Liver (tissue), 3 donors: ENCODE measurements at regions not wholly inside any gene's neighbourhood (a gene's known extent, or its start where the extent isn't known, plus 50 kb on each side); places are given as distances from the start of the nearest gene placed in this dataset.

ENCODE experiments used
- GABPA ChIP-seq, 2 donors: IDR thresholded peaks in 1 of 2; conservative IDR thresholded peaks in 1 of 2; 2 replicates each; pipeline ENCODE4 v1.6.1; 2016; ENCODE audit warnings: antibody characterized with exemption in 2 of 2, mild to moderate bottlenecking in 1 of 2, moderate library complexity in 1 of 2
- RAD21 ChIP-seq, 2 donors: IDR thresholded peaks; 2 replicates each; pipeline ENCODE4 v1.6.1; 2016; ENCODE audit warnings: antibody characterized with exemption in 2 of 2, mild to moderate bottlenecking in 2 of 2
- TAF1 ChIP-seq: conservative IDR thresholded peaks from 2 replicates; pipeline ENCODE4 v1.6.1; 2016; ENCODE audit warnings: antibody characterized with exemption, mild to moderate bottlenecking
- YY1 ChIP-seq: IDR thresholded peaks from 2 replicates; pipeline ENCODE4 v1.6.1; 2016; ENCODE audit warnings: antibody characterized with exemption, mild to moderate bottlenecking
- TF ChIP-seq, protein P1 (sequence below): fragments of 150-350 bp; IDR thresholded peaks from 2 replicates; pipeline ENCODE4 v1.5.1; 2017; ENCODE audit warnings: improper control_type of control experiment, low read depth, low read length; ENCODE audit not compliant: missing input control
- TF ChIP-seq, protein P2 (sequence below): IDR thresholded peaks from 2 replicates; pipeline ENCODE4 v1.6.1; 2016; ENCODE audit warnings: antibody characterized with exemption, mild to moderate bottlenecking
- TF ChIP-seq, protein P3 (sequence below): IDR thresholded peaks from 2 replicates; pipeline ENCODE4 v1.6.1; 2016; ENCODE audit warnings: antibody characterized with exemption
- donor health status: healthy.
- donor health status: healthy.

DNA sequence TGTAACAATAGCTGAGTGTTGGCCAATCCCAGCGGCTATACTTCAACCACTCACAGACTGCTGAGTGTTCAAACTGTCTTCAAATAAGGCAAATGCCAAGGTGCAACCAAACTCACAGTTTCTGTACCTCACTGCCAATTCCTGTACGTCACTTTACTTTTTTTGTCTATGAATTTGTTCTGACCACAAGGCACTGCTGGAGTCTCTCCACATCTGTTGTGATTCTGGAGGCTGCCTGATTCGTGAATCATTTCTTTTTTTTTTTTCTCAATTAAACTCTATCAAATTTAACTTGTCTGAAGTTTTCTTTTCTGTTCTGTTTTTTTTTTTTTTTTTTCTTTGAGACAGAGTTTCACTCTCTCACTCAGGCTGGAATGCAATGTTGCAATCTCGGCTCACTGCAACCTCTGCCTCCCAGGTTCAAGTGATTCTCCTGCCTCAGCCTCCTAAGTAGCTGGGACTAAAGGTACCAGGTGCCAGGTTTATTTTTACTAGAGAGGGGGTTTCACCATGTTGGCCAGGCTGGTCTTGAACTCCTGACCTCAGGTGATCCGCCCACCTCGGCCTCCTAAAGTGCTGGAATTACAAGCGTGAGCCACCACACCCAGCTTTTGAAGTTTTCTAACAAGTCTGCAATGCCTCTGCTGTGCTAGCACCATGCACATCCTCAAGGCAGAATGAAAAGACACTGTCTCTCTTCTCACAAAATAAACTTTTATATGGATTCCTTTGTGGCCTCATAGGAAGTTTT lies 401.7 kb downstream of the IRS2 start:
- TF ChIP-seq, protein P1, sequence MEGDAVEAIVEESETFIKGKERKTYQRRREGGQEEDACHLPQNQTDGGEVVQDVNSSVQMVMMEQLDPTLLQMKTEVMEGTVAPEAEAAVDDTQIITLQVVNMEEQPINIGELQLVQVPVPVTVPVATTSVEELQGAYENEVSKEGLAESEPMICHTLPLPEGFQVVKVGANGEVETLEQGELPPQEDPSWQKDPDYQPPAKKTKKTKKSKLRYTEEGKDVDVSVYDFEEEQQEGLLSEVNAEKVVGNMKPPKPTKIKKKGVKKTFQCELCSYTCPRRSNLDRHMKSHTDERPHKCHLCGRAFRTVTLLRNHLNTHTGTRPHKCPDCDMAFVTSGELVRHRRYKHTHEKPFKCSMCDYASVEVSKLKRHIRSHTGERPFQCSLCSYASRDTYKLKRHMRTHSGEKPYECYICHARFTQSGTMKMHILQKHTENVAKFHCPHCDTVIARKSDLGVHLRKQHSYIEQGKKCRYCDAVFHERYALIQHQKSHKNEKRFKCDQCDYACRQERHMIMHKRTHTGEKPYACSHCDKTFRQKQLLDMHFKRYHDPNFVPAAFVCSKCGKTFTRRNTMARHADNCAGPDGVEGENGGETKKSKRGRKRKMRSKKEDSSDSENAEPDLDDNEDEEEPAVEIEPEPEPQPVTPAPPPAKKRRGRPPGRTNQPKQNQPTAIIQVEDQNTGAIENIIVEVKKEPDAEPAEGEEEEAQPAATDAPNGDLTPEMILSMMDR, result no peak
- TF ChIP-seq GABPA (IDR thresholded peaks at IDR 0.05 in 1 of 2, conservative IDR thresholded peaks at IDR 0.05 in 1 of 2), result no peak
- TF ChIP-seq TAF1, result no peak
- TF ChIP-seq, protein P2, sequence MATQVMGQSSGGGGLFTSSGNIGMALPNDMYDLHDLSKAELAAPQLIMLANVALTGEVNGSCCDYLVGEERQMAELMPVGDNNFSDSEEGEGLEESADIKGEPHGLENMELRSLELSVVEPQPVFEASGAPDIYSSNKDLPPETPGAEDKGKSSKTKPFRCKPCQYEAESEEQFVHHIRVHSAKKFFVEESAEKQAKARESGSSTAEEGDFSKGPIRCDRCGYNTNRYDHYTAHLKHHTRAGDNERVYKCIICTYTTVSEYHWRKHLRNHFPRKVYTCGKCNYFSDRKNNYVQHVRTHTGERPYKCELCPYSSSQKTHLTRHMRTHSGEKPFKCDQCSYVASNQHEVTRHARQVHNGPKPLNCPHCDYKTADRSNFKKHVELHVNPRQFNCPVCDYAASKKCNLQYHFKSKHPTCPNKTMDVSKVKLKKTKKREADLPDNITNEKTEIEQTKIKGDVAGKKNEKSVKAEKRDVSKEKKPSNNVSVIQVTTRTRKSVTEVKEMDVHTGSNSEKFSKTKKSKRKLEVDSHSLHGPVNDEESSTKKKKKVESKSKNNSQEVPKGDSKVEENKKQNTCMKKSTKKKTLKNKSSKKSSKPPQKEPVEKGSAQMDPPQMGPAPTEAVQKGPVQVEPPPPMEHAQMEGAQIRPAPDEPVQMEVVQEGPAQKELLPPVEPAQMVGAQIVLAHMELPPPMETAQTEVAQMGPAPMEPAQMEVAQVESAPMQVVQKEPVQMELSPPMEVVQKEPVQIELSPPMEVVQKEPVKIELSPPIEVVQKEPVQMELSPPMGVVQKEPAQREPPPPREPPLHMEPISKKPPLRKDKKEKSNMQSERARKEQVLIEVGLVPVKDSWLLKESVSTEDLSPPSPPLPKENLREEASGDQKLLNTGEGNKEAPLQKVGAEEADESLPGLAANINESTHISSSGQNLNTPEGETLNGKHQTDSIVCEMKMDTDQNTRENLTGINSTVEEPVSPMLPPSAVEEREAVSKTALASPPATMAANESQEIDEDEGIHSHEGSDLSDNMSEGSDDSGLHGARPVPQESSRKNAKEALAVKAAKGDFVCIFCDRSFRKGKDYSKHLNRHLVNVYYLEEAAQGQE, result no peak
- TF ChIP-seq, protein P3, sequence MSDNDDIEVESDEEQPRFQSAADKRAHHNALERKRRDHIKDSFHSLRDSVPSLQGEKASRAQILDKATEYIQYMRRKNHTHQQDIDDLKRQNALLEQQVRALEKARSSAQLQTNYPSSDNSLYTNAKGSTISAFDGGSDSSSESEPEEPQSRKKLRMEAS, result no peak
- no peak for TF ChIP-seq RAD21 (IDR thresholded peaks at IDR 0.05)
- no peak for TF ChIP-seq YY1
